SK-N-DZ (cell line): ENCODE measurements at regions not wholly inside any gene's neighbourhood (a gene's known extent, or its start where the extent isn't known, plus 50 kb on each side); places are given as distances from the start of the nearest gene placed in this dataset.

Source experiments
- DNase-seq: peaks from one replicate; pipeline ENCODE4 v3.0.0-alpha.2; 2015; ENCODE audit warnings: low spot score

DNA sequence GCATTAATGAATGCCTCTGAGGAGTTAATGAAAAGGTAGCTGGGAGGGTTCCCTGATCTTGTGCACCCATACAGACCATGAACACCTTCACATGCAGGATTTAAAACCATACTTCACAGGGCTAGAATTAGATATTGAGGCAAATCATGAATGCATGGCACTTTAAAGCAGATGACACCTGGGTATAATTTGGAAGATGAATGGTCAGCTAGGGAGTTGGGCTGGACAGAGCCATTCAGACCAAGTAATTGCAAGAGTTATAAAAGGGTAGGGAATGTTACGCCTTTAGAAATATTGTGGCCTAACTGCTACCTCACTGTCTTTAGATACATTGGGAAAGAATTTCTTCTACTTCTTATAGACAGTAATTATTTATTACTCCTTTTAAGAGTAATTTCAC is 89.1 kb upstream of the ZNF827 start:
- no peak for DNase-seq

DNA sequence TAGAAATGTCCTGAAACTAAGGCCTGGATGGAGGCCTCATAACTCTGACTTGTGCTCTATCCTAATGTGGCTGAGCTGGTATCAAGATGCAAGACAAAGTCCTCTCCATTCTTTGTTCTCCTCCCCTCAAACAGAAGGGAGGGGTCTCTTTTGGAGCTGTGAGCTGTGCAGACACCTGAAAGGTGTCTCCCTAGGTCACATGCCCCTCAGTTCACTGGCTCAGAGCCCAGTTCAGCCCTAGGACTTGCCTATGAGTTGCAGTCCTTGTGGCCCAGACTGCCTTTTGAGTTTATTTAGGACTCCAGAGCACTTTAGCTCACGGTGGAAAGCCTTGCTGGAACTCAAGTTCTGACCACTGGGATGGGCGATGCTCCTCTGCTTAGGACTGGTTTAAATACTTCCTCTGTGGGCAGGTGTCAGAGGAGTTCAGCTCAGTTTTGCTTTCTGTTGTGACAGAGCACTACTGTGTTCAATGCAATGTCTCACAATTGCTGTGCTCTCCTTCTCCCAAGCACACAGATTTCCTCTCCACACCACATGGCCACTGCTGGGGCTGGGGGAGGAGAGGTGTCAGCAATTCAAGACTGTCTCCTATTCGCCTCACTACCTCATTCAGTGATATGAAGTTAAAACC is 84.8 kb upstream of the ZNF827 start:
- DNase-seq = no peak

DNA sequence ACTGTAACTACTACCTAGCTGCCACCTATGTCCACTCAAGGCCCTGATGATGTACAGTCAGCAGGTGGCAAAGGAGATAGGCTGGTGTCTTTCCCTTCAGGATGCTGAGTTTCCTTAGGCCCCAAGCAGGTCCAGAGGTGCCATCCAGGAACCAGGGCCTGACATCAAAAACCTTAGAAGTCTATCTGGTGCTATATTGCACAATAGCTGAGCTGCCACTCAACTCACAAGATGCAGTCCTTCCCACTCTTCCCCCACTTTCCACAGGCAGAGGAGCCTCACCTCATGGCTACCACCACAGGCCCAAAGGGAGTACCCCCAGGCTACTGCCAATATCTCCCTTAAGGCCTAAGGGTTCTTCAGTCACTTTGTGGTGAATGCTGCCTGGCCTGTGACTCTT is 83.9 kb upstream of the ZNF827 start:
- DNase-seq = no peak

DNA sequence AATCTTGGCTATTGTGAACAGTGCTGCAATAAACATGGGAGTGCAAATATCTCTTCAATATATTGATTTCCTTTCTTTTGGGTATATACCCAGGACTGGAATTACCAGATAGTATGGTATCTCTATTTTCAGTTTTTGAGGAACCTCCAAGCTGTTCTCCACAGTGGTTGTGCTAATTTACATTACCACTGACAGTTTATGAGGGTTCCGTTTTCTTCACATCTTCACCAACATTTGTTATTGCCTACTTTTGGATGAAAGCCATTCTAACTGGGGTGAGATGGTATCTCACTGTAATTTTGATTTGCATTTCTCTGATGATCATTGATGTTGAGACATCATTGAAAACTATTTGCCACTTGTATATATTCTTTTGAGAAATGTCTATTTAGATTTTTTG is 79.6 kb upstream of the ZNF827 start:
- no peak for DNase-seq

DNA sequence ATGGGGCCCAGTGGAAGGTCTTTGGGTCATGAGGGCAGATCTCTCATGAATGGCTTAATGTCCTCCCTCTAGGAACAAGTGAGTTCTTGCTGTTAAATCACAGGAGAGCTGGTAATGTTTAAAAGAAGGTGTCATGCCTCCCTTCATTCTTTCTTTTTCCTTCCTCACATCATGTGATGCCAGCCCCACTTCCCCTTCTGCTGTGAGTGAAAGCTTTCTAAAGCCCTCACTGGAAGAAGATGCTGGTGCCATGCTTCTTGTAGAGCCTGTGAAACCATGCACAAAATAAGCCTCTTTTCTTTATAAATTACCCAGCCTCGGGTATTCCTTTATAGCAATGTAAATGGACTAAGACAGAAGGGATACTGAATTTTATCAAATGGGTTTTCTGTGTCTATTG is 66.1 kb upstream of the ZNF827 start:
- DNase-seq = no peak

DNA sequence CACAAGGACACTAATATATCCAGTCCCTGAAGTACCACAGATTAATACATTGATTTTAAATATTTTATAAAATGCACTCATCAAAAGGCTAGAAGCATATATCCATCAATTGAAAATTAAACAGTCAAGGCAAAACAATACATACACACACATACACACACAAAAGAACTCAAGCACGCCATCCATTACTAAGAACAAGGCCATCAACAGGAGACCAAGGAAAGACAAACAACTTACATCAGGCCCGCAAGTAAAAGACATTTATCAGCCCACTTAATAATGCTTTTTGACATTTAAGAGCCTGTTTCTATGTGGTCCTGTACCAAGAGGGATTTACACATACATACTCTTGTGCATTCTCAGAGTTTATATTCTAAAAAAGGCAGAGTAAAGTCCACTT is 50.0 kb upstream of the ZNF827 start:
- no peak for DNase-seq
